Subcutaneous abdominal adipose tissue (tissue), 5 donors: ENCODE measurements at regions not wholly inside any gene's neighbourhood (a gene's known extent, or its start where the extent isn't known, plus 50 kb on each side); places are given as distances from the start of the nearest gene placed in this dataset.
"Not testable (repeated sequence)": the region's sequence is repeated elsewhere in the genome, so short reads cannot be mapped to it uniquely, and the experiment has no call there.

Experiments used
- H3K27ac ChIP-seq: one replicate; pipeline ENCODE4 v1.7.0; 2013; ENCODE audit warnings: low read depth, mild to moderate bottlenecking, inconsistent platforms, low read length, moderate library complexity
- H3K27me3 ChIP-seq, 5 donors: one replicate each; pipeline ENCODE4 v1.7.0; 2013; ENCODE audit warnings: low read length in 5 of 5, inconsistent platforms in 1 of 5; ENCODE audit not compliant: control insufficient read depth in 5 of 5, insufficient read depth in 4 of 5
- H3K36me3 ChIP-seq, 5 donors: one replicate each; pipeline ENCODE4 v1.7.0; 2013; ENCODE audit warnings: low read length in 5 of 5; ENCODE audit not compliant: control insufficient read depth in 5 of 5, insufficient read depth in 5 of 5
- H3K4me1 ChIP-seq, 5 donors: one replicate each; pipeline ENCODE4 v1.7.0; 2013; ENCODE audit warnings: low read length in 5 of 5, mild to moderate bottlenecking in 3 of 5, moderate library complexity in 1 of 5; ENCODE audit not compliant: control insufficient read depth in 5 of 5, insufficient read depth in 5 of 5
- H3K4me3 ChIP-seq, 5 donors: one replicate each; pipeline ENCODE4 v1.7.0; 2013; ENCODE audit warnings: low read length in 5 of 5, low read depth in 1 of 5
- H3K9ac ChIP-seq, 5 donors: one replicate each; pipeline ENCODE4 v1.7.0; 2013; ENCODE audit warnings: low read length in 5 of 5, mild to moderate bottlenecking in 4 of 5, moderate library complexity in 3 of 5
- H3K9me3 ChIP-seq, 5 donors: one replicate each; pipeline ENCODE4 v1.7.0; 2013; ENCODE audit warnings: low read length in 5 of 5; ENCODE audit not compliant: control insufficient read depth in 5 of 5
- donor health status: healthy.
- donor health status: healthy.
- donor health status: healthy.
- donor health status: healthy.
- donor health status: healthy.

DNA sequence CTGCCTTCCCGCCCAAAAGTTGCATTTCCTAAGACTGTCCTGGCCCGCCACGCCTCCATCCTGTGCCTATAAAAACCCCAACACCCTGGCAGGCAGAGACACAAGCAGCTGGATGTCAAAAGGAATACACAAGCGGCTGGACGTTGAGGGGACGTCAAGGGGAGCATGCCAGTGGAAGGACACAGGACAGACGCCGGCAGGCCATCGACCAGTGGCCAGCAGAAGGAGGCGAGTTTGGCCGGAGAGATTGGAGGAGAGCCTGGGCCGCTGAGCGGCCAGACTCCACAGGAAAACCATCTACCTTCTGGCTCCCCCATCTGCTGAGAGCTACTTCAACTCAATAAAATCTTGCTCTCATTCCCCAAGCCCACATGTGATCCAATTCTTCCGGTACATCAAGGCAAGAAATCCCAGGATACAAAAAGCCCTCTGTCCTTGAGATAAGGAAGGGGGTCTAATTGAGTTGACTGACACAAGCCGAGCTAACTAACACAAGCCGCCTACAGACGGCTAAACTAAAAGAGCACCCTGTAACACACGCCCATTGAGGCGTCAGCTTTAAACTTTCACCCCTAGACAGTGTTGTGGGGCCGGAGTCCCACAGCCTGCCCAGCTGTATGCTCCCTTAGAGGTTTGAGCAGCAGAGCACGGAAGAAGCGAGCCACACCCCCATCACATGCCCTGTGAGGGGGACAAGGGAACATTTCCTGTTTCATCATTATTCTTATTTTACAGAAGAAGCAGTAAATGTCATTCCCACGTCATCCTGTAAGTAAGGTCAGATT lies 150.3 kb upstream of the PHYHIPL start:
- H3K9me3 ChIP-seq, result no peaks in the 10 kb centered on the region
- H3K9ac ChIP-seq, result no peak overlapping the region
- no peak overlapping the region for H3K27ac ChIP-seq
- no peak overlapping the region for H3K4me3 ChIP-seq
- no peaks in the 10 kb centered on the region for H3K4me1 ChIP-seq
- H3K36me3 ChIP-seq, result no peaks in the 10 kb centered on the region
- no peaks in the 10 kb centered on the region for H3K27me3 ChIP-seq

DNA sequence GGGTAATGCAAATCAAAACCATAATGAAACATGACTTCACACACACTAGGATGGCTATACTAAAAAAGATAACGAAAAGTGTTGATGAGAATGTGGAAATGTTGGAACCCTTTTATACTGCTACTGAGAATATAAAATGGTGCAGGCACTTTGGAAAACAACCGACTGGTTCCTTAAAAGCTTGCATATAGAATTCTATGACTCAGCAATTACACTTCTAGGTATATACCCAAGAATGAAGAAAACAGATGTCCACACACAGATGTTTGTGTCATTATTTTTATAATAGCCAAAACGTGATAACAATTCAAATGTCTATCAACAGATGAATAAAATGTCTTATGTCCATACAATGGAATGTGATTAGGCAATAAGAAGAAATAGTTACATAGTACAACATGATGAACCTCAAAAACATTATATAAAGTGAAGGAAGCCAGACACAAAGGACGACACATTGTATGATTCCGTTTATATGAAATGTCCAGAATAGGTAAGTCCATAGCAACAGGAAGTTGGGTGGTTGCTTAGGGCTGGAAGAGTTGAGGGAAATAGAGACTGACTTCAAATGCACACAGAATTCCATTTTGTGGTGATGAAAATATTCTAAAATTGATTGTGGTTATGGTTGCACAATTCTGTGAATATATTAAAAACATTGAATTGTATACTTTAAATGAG lies 148.3 kb upstream of the PHYHIPL start:
- Histone ChIP-seq H3K9ac (no peak overlapping the region), H3K36me3 (no peaks in the 10 kb centered on the region), H3K27ac (no peak overlapping the region), H3K27me3 (no peaks in the 10 kb centered on the region), H3K9me3 (no peaks in the 10 kb centered on the region), H3K4me1 (no peaks in the 10 kb centered on the region), H3K4me3 (no peak overlapping the region)

DNA sequence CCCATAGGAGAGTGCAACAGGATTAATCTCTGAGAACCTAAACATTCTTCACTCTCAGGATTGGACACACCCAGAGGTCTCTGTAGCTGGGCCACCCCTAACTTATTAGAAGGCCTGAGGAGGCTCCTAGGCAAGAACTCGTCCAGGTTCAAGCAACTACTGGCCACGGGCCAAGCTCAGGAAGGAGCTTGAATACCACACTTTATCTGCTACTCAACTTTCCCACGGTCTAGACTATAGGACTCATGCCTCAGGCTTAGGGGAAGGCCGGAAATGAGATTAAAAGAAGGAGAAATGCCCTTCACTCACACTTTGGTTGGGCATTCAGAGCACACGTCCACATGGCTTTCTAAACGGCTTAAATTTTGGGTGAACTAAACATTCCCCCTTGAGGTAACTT lies 142.8 kb upstream of the PHYHIPL start:
- H3K27ac ChIP-seq, result no peak overlapping the region
- H3K36me3 ChIP-seq, result no peaks in the 10 kb centered on the region
- no peaks in the 10 kb centered on the region for H3K9me3 ChIP-seq
- no peak overlapping the region for H3K4me3 ChIP-seq
- peaks cover 0 to 10% (median 8%) of the 10 kb centered on the region in 5 donors for H3K4me1 ChIP-seq
- no peaks in the 10 kb centered on the region for H3K27me3 ChIP-seq
- no peak overlapping the region for H3K9ac ChIP-seq

DNA sequence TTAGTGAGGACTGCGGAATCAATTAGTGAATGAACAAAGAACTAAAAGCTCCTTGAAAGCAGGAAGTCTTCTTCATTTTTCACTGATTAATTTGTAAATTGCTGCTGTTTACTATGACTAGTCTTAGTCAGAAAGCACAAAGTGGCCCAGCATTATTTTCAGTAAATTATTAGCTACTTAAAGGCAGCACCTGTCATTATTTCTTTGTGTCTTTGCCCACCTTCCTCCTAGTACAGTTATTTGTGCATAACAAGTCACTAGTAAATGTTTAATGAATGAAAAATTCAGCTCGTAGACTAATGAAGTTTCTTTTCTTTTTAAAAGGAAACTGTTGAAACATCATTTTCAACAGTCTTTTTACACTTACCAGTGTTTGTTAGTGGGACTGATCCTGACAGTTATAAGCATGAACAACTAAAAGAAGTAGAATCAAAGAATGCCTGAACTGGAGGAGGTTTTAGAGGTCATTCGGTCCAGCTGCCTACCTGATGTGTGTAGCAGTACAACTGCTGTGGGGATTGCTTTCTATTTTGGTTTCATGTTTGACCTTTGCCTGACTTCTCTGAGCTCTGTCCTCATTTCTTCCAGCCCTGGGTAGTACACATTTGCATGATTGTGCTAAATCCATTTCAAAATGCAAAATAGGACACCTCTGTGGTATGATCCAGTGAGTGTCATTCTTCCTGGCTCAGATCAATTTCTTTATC lies 140.0 kb upstream of the PHYHIPL start:
- Histone ChIP-seq H3K36me3 (no peaks in the 10 kb centered on the region), H3K9ac (no peak overlapping the region), H3K9me3 (no peaks in the 10 kb centered on the region), H3K4me1 (peaks cover 0 to 10% (median 8%) of the 10 kb centered on the region in 5 donors), H3K27me3 (no peaks in the 10 kb centered on the region), H3K27ac (no peak overlapping the region), H3K4me3 (no peak overlapping the region)

DNA sequence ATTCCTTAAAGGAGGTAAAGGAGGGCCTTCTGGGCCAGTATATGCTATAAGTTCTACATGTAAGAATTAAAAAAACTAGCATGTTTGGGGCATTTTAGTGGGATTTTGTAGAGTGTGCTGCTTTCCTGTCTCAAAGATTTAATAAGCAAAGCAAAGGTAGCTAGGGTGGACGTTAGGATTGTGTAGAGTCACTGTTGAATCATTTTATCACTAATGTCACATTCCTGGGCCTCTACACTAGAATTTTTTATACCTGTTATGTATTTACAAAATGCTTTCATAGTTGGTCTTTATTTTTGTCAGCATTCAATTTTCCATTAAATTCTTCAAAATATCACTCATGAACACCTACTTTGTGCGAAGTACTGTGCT lies 139.4 kb upstream of the PHYHIPL start:
- no peak overlapping the region for H3K4me3 ChIP-seq

DNA sequence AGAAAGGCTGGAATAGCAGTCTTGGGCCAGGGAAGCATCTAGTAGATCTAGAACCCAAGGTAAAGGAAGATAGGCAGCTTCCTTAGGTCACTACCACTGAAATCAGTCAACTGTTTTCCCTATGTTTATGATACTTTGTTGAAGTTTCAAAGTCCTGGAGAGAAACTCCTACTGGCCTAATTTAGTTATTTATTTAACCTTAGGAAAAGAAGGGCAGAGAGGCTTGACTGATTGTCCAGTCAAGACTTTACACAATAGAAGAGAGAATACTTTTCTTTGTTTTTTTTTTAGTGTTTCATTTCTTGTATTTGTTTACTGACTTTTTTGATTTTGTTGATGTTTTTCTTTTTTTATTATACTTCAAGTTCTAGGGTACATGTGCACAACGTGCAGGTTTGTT lies 138.9 kb upstream of the PHYHIPL start:
- Histone ChIP-seq H3K27ac (no peak overlapping the region), H3K9me3 (no peaks in the 10 kb centered on the region), H3K4me3 (no peak overlapping the region), H3K27me3 (no peaks in the 10 kb centered on the region), H3K9ac (no peak overlapping the region), H3K4me1 (peaks cover 0 to 10% (median 8%) of the 10 kb centered on the region in 5 donors), H3K36me3 (no peaks in the 10 kb centered on the region)

More for the DNA sequence above, 139.4 kb upstream of the PHYHIPL start:
- no peaks in the 10 kb centered on the region for H3K36me3 ChIP-seq
- no peaks in the 10 kb centered on the region for H3K9me3 ChIP-seq
- no peaks in the 10 kb centered on the region for H3K27me3 ChIP-seq
- no peak overlapping the region for H3K27ac ChIP-seq
- no peak overlapping the region for H3K9ac ChIP-seq
- peaks cover 0 to 10% (median 8%) of the 10 kb centered on the region in 5 donors for H3K4me1 ChIP-seq

DNA sequence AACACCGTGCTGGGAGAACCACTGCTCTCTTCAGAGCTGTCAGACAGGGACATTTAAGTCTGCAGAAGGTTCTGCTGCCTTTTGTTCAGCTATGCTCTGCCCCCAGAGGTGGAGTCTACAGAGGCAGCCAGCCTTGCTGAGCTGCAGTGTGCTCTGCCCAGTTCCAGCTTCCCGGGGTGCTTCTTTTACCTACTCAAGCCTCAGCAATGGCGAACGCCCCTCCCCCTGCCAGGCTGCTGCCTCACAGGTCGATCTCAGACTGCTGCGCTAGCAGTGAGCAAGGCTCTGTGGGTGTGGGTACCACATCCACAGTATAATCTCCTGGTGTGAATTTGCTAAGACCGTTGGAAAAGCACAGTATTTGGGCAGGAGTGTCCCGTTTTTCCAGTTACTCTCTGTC lies 133.1 kb upstream of the PHYHIPL start:
- not testable (repeated sequence) for H3K27me3 ChIP-seq, H3K4me3 ChIP-seq

DNA sequence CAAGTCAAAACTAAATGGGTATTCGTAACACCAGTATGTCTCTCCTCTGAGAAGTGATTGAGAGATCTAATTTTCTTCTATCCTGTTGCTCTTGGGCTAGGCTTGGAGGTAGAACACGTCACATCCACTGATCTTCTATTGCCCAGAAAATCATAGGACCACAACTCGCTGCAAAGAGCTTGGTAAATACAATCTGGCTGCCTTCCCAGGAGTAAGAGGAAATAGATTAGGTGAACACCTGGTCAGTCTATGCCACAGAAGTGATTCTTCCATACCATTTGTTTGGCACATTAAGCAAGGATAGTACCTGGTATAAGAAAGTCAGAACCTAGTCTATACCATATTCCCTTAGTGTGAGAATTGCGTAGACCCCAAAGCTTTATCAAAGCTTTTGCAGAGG lies 129.3 kb upstream of the PHYHIPL start:
- Histone ChIP-seq H3K36me3 (no peaks in the 10 kb centered on the region), H3K4me1 (no peaks in the 10 kb centered on the region), H3K27ac (no peak overlapping the region), H3K27me3 (no peaks in the 10 kb centered on the region), H3K9me3 (peaks cover 0 to 6% (median 0%) of the 10 kb centered on the region in 5 donors), H3K9ac (no peak overlapping the region), H3K4me3 (no peak overlapping the region)

More for the DNA sequence above, 133.1 kb upstream of the PHYHIPL start:
- H3K9me3 ChIP-seq, H3K4me1 ChIP-seq, H3K27ac ChIP-seq, H3K9ac ChIP-seq, H3K36me3 ChIP-seq: not testable (repeated sequence)

DNA sequence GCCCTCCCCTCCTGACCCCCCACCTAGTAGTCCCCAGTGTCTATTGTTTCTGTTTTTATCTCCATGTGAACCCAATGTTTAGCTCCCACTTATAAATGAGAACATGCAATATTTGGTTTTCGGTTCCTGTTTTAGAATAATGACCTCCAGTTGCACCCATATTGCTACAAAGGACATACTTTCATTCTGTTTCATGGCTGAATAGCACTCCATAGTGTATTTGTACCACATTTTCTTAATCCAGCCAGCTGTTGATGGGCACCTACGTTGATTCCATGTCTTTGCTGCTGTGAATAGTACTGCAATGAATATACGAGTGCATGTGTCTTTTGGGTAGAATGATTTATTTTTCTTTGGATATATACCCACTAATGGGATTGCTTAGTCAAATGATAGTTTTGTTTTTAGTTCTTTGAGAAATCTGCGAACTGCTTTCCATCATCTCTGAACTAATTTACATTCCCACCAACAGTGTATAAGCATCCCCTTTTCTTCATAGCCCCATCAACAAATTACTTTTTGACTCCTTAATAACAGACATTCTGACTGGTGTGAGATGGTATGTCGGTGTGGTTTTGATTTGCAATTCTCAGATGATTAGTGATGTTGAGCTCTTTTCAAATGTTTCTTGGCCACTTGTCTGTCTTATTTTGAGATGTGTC lies 128.4 kb upstream of the PHYHIPL start:
- Histone ChIP-seq H3K4me1 (no peaks in the 10 kb centered on the region), H3K4me3 (no peak overlapping the region), H3K27me3 (no peaks in the 10 kb centered on the region)

More for the DNA sequence above, 128.4 kb upstream of the PHYHIPL start:
- no peak overlapping the region for H3K27ac ChIP-seq
- peaks cover 0 to 6% (median 0%) of the 10 kb centered on the region in 5 donors for H3K9me3 ChIP-seq
- H3K9ac ChIP-seq, result no peak overlapping the region
- H3K36me3 ChIP-seq, result no peaks in the 10 kb centered on the region
